WI38 (cell line): ENCODE measurements at regions not wholly inside any gene's neighbourhood (a gene's known extent, or its start where the extent isn't known, plus 50 kb on each side); places are given as distances from the start of the nearest gene placed in this dataset.

Experiments used
- H3K4me3 ChIP-seq: 2 replicates; pipeline ENCODE4 v1.5.1; 2011; ENCODE audit warnings: low read depth, mild to moderate bottlenecking, control low read depth, low read length
- CTCF ChIP-seq: IDR thresholded peaks from 2 replicates; pipeline ENCODE4 v1.5.1; 2012; ENCODE audit warnings: low read depth, mild to moderate bottlenecking, control low read depth, low read length

DNA sequence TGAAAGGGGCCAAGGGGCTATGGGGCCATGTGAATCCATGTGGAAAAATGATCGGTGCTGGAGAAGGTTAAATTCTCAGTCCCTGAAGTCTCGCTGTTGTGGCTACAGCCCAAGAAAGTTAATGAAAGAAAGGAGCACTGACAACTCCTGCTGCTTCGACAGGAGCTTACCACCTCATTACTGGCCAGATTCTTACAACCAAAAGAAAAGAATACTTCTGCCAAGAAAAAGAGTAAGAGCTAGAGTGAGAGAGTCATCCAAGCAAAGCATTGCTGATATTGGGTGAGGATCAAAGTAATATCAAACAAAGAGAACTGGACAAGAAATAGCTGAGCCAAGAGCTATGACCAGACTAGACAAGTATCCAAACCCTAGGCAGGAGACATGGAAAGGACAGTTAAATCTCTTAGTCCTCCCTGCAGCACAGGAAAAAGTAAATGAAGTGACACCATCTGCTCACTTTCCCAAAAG, 348.4 kb upstream of the PLSCR5 start:
- TF ChIP-seq CTCF, result no peak
- no peak overlapping the region for H3K4me3 ChIP-seq

DNA sequence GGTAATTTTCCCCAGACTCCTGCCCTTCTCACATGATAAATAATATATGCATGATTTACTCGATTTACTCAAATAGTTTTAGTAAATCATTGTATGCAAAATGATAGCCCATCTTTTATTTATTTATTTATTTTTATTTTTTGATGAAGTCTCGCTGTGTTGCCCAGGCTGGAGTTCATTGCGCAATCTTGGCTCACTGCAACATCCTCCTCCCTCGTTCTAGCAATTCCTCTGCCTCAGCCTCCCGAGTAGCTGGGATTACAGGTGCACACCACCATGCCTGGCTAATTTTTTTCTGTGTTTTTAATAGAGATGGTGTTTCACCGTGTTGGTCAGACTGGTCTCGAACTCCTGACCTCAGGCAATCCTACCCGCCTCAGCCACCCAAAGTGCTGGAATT, 343.8 kb upstream of the PLSCR5 start:
- TF ChIP-seq CTCF, result no peak
- H3K4me3 ChIP-seq, result no peak overlapping the region

DNA sequence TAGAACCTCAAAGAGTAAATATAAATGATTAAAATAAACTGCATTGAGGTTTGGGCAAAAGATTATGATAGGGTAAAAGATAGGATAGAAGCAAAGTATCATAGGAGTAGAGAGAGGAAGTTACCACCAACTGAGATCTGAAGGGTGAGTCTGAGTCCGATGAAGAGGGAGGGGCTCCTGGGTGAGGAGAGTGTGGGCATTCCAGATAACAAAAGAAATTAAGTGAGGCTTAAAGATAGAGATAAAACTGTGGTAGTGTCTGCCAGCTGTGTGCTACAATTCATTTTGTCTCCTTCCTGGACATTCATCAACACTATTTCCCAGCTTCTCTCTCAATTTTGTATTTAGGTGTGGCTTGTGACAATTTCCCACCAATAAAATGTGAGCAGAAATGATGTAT, 343.0 kb upstream of the PLSCR5 start:
- TF ChIP-seq CTCF, result no peak

GRCh38 chr3:146929696-146930095, 324.6 kb upstream of the PLSCR5 start:
- TF ChIP-seq CTCF, result no peak
- H3K4me3 ChIP-seq, result no peak overlapping the region

More for the DNA sequence above, 343.0 kb upstream of the PLSCR5 start:
- H3K4me3 ChIP-seq, result no peak overlapping the region

- TF ChIP-seq CTCF, result no peak
- H3K4me3 ChIP-seq, result no peak overlapping the region
Observed at GRCh38 chr3:146928421-146929059, 323.4 kb upstream of the PLSCR5 start.

DNA sequence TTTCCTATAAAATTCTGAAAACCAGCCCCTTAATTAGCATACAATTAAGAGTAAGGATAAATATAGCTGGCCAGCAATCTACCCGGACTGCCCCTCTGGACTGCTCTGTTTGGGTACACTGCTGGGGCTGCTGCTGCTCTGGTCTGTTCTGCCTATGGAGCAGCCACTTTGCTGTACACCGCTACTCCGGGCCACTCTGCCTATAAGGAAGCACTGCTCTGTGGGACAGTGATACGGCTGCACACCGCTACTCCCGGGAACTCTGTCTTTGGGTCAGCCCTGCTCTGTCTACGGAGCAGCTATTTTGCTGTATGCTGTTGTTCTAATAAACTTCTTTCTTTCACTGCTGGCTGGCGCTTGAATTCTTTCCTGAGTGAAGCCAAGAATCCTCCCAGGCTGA, 316.5 kb upstream of the PLSCR5 start:
- no peak overlapping the region for H3K4me3 ChIP-seq
- no peak for TF ChIP-seq CTCF

- TF ChIP-seq CTCF, result no peak
- no peak overlapping the region for H3K4me3 ChIP-seq
Observed at GRCh38 chr3:146914409-146914808, 309.3 kb upstream of the PLSCR5 start.
